ENCODE measurements at regions not wholly inside any gene's neighbourhood (a gene's known extent, or its start where the extent isn't known, plus 50 kb on each side); places are given as distances from the start of the nearest gene placed in this dataset.
A peak's percentile ranks its signal among the peaks of the same experiment; 100 is the strongest.

GRCh38 chr17:73826181-73826871, 182.1 kb upstream of the SDK2 start:
- H3K27me3 Mint-ChIP-seq (ENCODE audit: unreplicated experiment): peaks cover 3% of the 10 kb centered on the region
- no peak overlapping the region for H3K4me3 Mint-ChIP-seq (ENCODE audit: unreplicated experiment)
- TF ChIP-seq, protein P1, sequence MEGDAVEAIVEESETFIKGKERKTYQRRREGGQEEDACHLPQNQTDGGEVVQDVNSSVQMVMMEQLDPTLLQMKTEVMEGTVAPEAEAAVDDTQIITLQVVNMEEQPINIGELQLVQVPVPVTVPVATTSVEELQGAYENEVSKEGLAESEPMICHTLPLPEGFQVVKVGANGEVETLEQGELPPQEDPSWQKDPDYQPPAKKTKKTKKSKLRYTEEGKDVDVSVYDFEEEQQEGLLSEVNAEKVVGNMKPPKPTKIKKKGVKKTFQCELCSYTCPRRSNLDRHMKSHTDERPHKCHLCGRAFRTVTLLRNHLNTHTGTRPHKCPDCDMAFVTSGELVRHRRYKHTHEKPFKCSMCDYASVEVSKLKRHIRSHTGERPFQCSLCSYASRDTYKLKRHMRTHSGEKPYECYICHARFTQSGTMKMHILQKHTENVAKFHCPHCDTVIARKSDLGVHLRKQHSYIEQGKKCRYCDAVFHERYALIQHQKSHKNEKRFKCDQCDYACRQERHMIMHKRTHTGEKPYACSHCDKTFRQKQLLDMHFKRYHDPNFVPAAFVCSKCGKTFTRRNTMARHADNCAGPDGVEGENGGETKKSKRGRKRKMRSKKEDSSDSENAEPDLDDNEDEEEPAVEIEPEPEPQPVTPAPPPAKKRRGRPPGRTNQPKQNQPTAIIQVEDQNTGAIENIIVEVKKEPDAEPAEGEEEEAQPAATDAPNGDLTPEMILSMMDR (IDR thresholded peaks at IDR 0.05; ENCODE audit: partially characterized antibody, unreplicated experiment): no peak
- peaks cover 5% of the 10 kb centered on the region for H3K9me3 Mint-ChIP-seq (ENCODE audit: unreplicated experiment)
- DNase-seq: no peak
- peaks cover 12% of the 10 kb centered on the region for H3K4me1 Mint-ChIP-seq (ENCODE audit: low read depth, unreplicated experiment)
- no peak overlapping the region for H3K27ac Mint-ChIP-seq (ENCODE audit: unreplicated experiment)
- H3K36me3 Mint-ChIP-seq (ENCODE audit: unreplicated experiment): peaks cover 4% of the 10 kb centered on the region

- Mint-ChIP-seq H3K9me3 (ENCODE audit: unreplicated experiment) (peaks cover 5% of the 10 kb centered on the region), H3K4me1 (ENCODE audit: low read depth, unreplicated experiment) (peaks cover 12% of the 10 kb centered on the region), H3K27me3 (ENCODE audit: unreplicated experiment) (peaks cover 3% of the 10 kb centered on the region), H3K4me3 (ENCODE audit: unreplicated experiment) (no peak overlapping the region), H3K36me3 (ENCODE audit: unreplicated experiment) (peaks cover 6% of the 10 kb centered on the region), H3K27ac (ENCODE audit: unreplicated experiment) (no peak overlapping the region)
- TF ChIP-seq, protein P1 (IDR thresholded peaks at IDR 0.05; ENCODE audit: partially characterized antibody, unreplicated experiment): no peak
- no peak for DNase-seq
Observed at GRCh38 chr17:73826872-73827228, 182.6 kb upstream of the SDK2 start.

GRCh38 chr17:73827627-73828291, 183.5 kb upstream of the SDK2 start:
- Mint-ChIP-seq H3K4me1 (ENCODE audit: low read depth, unreplicated experiment) (peaks cover 12% of the 10 kb centered on the region), H3K27me3 (ENCODE audit: unreplicated experiment) (peaks cover 3% of the 10 kb centered on the region)
- DNase-seq: peak; percentile 35

GRCh38 chr17:73829676-73830280, 185.5 kb upstream of the SDK2 start:
- TF ChIP-seq, protein P1 (IDR thresholded peaks at IDR 0.05; ENCODE audit: partially characterized antibody, unreplicated experiment): no peak
- no peak for DNase-seq
- Mint-ChIP-seq H3K4me3 (ENCODE audit: unreplicated experiment) (no peak overlapping the region), H3K4me1 (ENCODE audit: low read depth, unreplicated experiment) (peaks cover 8% of the 10 kb centered on the region), H3K27me3 (ENCODE audit: unreplicated experiment) (peaks cover 3% of the 10 kb centered on the region), H3K36me3 (ENCODE audit: unreplicated experiment) (peaks cover 10% of the 10 kb centered on the region), H3K9me3 (ENCODE audit: unreplicated experiment) (peaks cover 2% of the 10 kb centered on the region), H3K27ac (ENCODE audit: unreplicated experiment) (no peak overlapping the region)

More at GRCh38 chr17:73827627-73828291, 183.5 kb upstream of the SDK2 start:
- Mint-ChIP-seq H3K9me3 (ENCODE audit: unreplicated experiment) (peaks cover 5% of the 10 kb centered on the region), H3K4me3 (ENCODE audit: unreplicated experiment) (no peak overlapping the region), H3K27ac (ENCODE audit: unreplicated experiment) (no peak overlapping the region), H3K36me3 (ENCODE audit: unreplicated experiment) (peaks cover 10% of the 10 kb centered on the region)
- TF ChIP-seq, protein P1 (IDR thresholded peaks at IDR 0.05; ENCODE audit: partially characterized antibody, unreplicated experiment): no peak

GRCh38 chr17:73831699-73832098, 187.5 kb upstream of the SDK2 start:
- peaks cover 11% of the 10 kb centered on the region for H3K36me3 Mint-ChIP-seq (ENCODE audit: unreplicated experiment)
- TF ChIP-seq, protein P1 (IDR thresholded peaks at IDR 0.05; ENCODE audit: partially characterized antibody, unreplicated experiment): no peak
- H3K4me1 Mint-ChIP-seq (ENCODE audit: low read depth, unreplicated experiment): peaks cover 8% of the 10 kb centered on the region
- no peak for DNase-seq
- H3K9me3 Mint-ChIP-seq (ENCODE audit: unreplicated experiment): no peaks in the 10 kb centered on the region
- peaks cover 3% of the 10 kb centered on the region for H3K27me3 Mint-ChIP-seq (ENCODE audit: unreplicated experiment)
- no peak overlapping the region for H3K27ac Mint-ChIP-seq (ENCODE audit: unreplicated experiment)
- no peak overlapping the region for H3K4me3 Mint-ChIP-seq (ENCODE audit: unreplicated experiment)

All from glutamatergic neuron (in vitro differentiated cells).